ENCODE measurements at regions not wholly inside any gene's neighbourhood (a gene's known extent, or its start where the extent isn't known, plus 50 kb on each side); places are given as distances from the start of the nearest gene placed in this dataset.
A peak's percentile ranks its signal among the peaks of the same experiment; 100 is the strongest.

GRCh38 chr1:71170925-71171324, 90.1 kb upstream of the ZRANB2 start:
- no peak for DNase-seq

- no peak for DNase-seq
These were observed 86.7 kb upstream of the ZRANB2 start for GRCh38 chr1:71167505-71167904.

GRCh38 chr1:71166178-71167173, 85.6 kb upstream of the ZRANB2 start:
- DNase-seq, result peak; percentile 46

GRCh38 chr1:71157715-71158114, 76.9 kb upstream of the ZRANB2 start:
- no peak for DNase-seq

GRCh38 chr1:71157151-71157550, 76.3 kb upstream of the ZRANB2 start:
- no peak for DNase-seq

GRCh38 chr1:71156590-71156989, 75.8 kb upstream of the ZRANB2 start:
- DNase-seq, result no peak

- no peak for DNase-seq
These were observed 73.6 kb upstream of the ZRANB2 start for GRCh38 chr1:71154429-71154828.

- DNase-seq, result no peak
These were observed 73.0 kb upstream of the ZRANB2 start for GRCh38 chr1:71153826-71154225.

- no peak for DNase-seq
These were observed 67.0 kb upstream of the ZRANB2 start for GRCh38 chr1:71147637-71148360.

- DNase-seq, result no peak
These were observed 54.7 kb upstream of the ZRANB2 start for GRCh38 chr1:71135571-71135970.
